ENCODE measurements at regions not wholly inside any gene's neighbourhood (a gene's known extent, or its start where the extent isn't known, plus 50 kb on each side); places are given as distances from the start of the nearest gene placed in this dataset.

DNA sequence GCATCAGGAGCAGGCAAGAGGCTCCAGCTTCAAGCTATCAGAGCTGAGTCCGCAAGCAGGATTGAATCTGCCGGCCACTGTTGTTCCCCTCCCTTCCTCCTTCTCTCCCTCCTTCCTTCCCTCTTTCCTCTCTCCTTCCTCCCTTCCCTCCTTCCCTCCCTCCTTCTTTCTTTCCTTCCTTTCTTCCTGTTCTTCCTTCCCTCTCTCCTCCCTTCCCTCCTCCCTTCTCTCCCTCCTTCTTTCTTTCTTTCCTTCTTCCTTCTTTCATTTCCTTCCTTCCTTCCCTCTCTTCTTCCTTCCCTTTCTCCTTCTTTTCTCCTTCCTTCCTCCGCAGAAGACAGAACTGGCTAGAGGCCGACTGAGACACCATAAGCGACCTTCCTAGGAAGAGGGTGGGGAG lies 534.0 kb downstream of the NPHP4 start (continued):
- TF ChIP-seq ZNF532 (CRISPR knock-in tag; IDR thresholded peaks at IDR 0.05; ENCODE audit: borderline replicate concordance) (no peak), ATF2 (CRISPR knock-in tag; IDR thresholded peaks at IDR 0.05; ENCODE audit: borderline replicate concordance, low read depth) (no peak), E2F4 (CRISPR knock-in tag; IDR thresholded peaks at IDR 0.05; ENCODE audit: borderline replicate concordance, low read depth) (no peak), JAZF1 (CRISPR knock-in tag; IDR thresholded peaks at IDR 0.05) (no peak), MXD4 (CRISPR knock-in tag; IDR thresholded peaks at IDR 0.05; ENCODE audit: borderline replicate concordance) (no peak), SMAD4 (CRISPR knock-in tag; IDR thresholded peaks at IDR 0.05) (no peak), NFYB (CRISPR knock-in tag; conservative IDR thresholded peaks at IDR 0.05; ENCODE audit: low read depth) (no peak)
- TF ChIP-seq, protein P1, sequence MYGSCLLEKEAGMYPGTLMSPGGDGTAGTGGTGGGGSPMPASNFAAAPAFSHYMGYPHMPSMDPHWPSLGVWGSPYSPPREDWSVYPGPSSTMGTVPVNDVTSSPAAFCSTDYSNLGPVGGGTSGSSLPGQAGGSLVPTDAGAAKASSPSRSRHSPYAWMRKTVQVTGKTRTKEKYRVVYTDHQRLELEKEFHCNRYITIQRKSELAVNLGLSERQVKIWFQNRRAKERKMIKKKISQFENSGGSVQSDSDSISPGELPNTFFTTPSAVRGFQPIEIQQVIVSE (CRISPR knock-in tag; IDR thresholded peaks at IDR 0.05; ENCODE audit: borderline replicate concordance): no peak
- TF ChIP-seq, protein P2, sequence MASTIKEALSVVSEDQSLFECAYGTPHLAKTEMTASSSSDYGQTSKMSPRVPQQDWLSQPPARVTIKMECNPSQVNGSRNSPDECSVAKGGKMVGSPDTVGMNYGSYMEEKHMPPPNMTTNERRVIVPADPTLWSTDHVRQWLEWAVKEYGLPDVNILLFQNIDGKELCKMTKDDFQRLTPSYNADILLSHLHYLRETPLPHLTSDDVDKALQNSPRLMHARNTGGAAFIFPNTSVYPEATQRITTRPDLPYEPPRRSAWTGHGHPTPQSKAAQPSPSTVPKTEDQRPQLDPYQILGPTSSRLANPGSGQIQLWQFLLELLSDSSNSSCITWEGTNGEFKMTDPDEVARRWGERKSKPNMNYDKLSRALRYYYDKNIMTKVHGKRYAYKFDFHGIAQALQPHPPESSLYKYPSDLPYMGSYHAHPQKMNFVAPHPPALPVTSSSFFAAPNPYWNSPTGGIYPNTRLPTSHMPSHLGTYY (CRISPR knock-in tag; IDR thresholded peaks at IDR 0.05): no peak

GRCh38 chr1:5456090-5456811 lies 536.0 kb downstream of the NPHP4 start:
- peaks cover 75% of the 10 kb centered on the region for H3K36me3 Mint-ChIP-seq
- no peak overlapping the region for H3K27ac Mint-ChIP-seq
- ChIA-PET POLR2A (no interaction called here), CTCF (interaction anchor here (0.6 kb wide), 1 partner anchor 30 kb away, joined by 4 read pairs; no protein-coding TSS in a partner anchor)
- TF ChIP-seq SP1 (CRISPR knock-in tag; conservative IDR thresholded peaks at IDR 0.05): no peak
- TF ChIP-seq, protein P3, sequence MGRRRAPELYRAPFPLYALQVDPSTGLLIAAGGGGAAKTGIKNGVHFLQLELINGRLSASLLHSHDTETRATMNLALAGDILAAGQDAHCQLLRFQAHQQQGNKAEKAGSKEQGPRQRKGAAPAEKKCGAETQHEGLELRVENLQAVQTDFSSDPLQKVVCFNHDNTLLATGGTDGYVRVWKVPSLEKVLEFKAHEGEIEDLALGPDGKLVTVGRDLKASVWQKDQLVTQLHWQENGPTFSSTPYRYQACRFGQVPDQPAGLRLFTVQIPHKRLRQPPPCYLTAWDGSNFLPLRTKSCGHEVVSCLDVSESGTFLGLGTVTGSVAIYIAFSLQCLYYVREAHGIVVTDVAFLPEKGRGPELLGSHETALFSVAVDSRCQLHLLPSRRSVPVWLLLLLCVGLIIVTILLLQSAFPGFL (CRISPR knock-in tag; IDR thresholded peaks at IDR 0.05; ENCODE audit: borderline replicate concordance): no peak
- TF ChIP-seq NR1H2 (CRISPR knock-in tag; IDR thresholded peaks at IDR 0.05): no peak
- TF ChIP-seq TCF7 (CRISPR knock-in tag; IDR thresholded peaks at IDR 0.05; ENCODE audit: low read depth): no peak
- H3K27me3 Mint-ChIP-seq (ENCODE audit: low read depth): peaks cover 4% of the 10 kb centered on the region; the same call in 1 of the 2 replicates
- DNase-seq (ENCODE audit: low spot score) (no peak), ATAC-seq (no peak)
- no peak overlapping the region for H3K4me3 Mint-ChIP-seq
- peaks cover 75% of the 10 kb centered on the region for H3K9me3 Mint-ChIP-seq
- H3K4me1 Mint-ChIP-seq: no peaks in the 10 kb centered on the region

Measured in WTC11 (cell line).